Calu3 (cell line): ENCODE measurements at regions not wholly inside any gene's neighbourhood (a gene's known extent, or its start where the extent isn't known, plus 50 kb on each side); places are given as distances from the start of the nearest gene placed in this dataset.
"Not testable (repeated sequence)": the region's sequence is repeated elsewhere in the genome, so short reads cannot be mapped to it uniquely, and the experiment has no call there.

Source experiments
- BruUV-seq: library from RNA; stranded (reverse); fragments of 400-500 nt; replicated peaks from 2 replicates; lab custom pipeline; 2021; lab: Mats Ljungman, UMichigan
- CTCF ChIA-PET: fragments of 300-600 bp; sonication (Branson Sonifier 250); formaldehyde crosslinking; loops from one replicate; lab custom pipeline; 2022; ENCODE audit warnings: antibody characterized with exemption; lab: Charles Lee
- DNase-seq: peaks from one replicate; pipeline ENCODE4 v3.0.0; 2022
- H3K27ac Mint-ChIP-seq: one replicate; pipeline ENCODE4 v1.8.0; 2022; ENCODE audit warnings: mixed read lengths; ENCODE audit not compliant: unreplicated experiment
- H3K27me3 Mint-ChIP-seq: one replicate; pipeline ENCODE4 v1.8.0; 2022; ENCODE audit warnings: mixed read lengths; ENCODE audit not compliant: unreplicated experiment
- H3K36me3 Mint-ChIP-seq: one replicate; pipeline ENCODE4 v1.8.0; 2022; ENCODE audit warnings: mild to moderate bottlenecking, moderate library complexity, mixed read lengths; ENCODE audit not compliant: insufficient read depth, unreplicated experiment
- H3K4me1 Mint-ChIP-seq: one replicate; pipeline ENCODE4 v1.8.0; 2022; ENCODE audit warnings: mild to moderate bottlenecking, low read depth, mixed read lengths; ENCODE audit not compliant: unreplicated experiment
- H3K4me3 Mint-ChIP-seq: one replicate; pipeline ENCODE4 v1.8.0; 2022; ENCODE audit warnings: mild to moderate bottlenecking, low read depth, moderate library complexity, mixed read lengths; ENCODE audit not compliant: unreplicated experiment
- H3K9me3 Mint-ChIP-seq: one replicate; pipeline ENCODE4 v1.8.0; 2022; ENCODE audit warnings: low read depth, mixed read lengths; ENCODE audit not compliant: unreplicated experiment
- intact Hi-C: fragments of 100-400 bp; cut with micrococcal nuclease; formaldehyde crosslinking; loops from one replicate; pipeline ENCODE4 v1.10.0; 2022; ENCODE audit not compliant: unreplicated experiment

DNA sequence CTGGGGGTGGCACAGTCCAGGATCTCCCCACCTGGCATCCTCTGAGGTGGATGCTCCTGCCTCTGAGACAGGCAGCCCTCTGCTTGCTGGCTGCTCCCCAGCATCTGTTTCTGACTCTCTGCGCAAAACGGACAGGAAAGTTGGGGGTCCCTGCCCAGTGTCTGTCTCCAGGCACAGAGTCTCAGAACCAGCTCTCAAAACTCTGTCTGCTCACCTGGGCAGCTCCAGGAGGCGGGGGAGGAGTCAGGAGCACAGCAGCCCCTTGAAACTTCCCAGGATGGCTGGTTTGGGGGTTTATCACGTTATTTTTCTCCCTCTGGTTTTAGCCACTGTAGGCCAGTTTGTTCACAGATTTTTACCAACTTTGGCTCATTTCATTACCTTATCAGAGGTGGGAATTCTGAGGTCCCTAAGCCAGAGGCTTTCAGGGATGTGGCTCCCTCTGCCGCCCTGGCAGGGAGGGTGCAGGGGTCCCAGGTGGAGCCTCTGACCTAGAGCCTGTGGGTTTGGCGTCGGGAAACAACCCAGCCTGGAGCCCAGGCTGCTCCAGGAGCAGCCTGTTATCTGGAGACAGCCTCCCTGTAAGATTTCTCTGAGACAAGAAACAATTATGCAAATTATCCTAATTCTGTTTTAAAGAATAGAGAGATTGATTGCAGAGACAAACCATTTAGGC lies 334.1 kb downstream of the CACNA1B start:
- H3K27me3 Mint-ChIP-seq, result peaks cover 23% of the 10 kb centered on the region
- H3K4me1 Mint-ChIP-seq, H3K27ac Mint-ChIP-seq, H3K9me3 Mint-ChIP-seq, CTCF ChIA-PET, H3K36me3 Mint-ChIP-seq, H3K4me3 Mint-ChIP-seq, BruUV-seq, intact Hi-C loops: not testable (repeated sequence)
- DNase-seq, result peak; percentile 61

GRCh38 chr9:138212811-138213210 lies 335.2 kb downstream of the CACNA1B start:
- H3K4me3 Mint-ChIP-seq, intact Hi-C loops, H3K9me3 Mint-ChIP-seq, DNase-seq, H3K36me3 Mint-ChIP-seq, H3K27ac Mint-ChIP-seq, BruUV-seq, CTCF ChIA-PET: not testable (repeated sequence)
- peaks cover 23% of the 10 kb centered on the region for H3K27me3 Mint-ChIP-seq
- H3K4me1 Mint-ChIP-seq, result peaks cover 12% of the 10 kb centered on the region

- peaks cover 12% of the 10 kb centered on the region for H3K4me1 Mint-ChIP-seq
- intact Hi-C loops, H3K27ac Mint-ChIP-seq, BruUV-seq, DNase-seq, H3K9me3 Mint-ChIP-seq, H3K36me3 Mint-ChIP-seq, H3K4me3 Mint-ChIP-seq, CTCF ChIA-PET: not testable (repeated sequence)
- H3K27me3 Mint-ChIP-seq, result peaks cover 17% of the 10 kb centered on the region
Measured at GRCh38 chr9:138213748-138214147, 336.2 kb downstream of the CACNA1B start.

DNA sequence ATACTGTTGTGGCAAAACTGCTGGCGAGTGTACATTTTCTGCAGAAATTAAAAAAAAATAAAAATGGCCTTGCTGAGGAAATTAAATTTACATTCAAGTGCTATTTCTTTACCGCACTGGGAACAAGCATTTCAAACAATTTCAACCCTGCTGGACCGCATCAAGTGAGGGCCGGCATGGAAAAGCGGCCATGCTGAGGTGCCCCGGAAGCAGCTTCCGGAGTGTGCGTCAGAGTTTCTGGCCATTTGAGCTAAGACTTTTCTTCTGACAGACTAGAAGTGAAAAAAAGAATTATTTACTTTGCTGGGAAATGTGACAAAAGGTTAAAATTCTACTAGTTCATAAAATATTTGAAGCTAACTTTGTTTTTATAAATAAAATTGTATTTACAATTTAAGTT lies 337.0 kb downstream of the CACNA1B start:
- intact Hi-C loops, DNase-seq, H3K36me3 Mint-ChIP-seq, H3K9me3 Mint-ChIP-seq, CTCF ChIA-PET, H3K27me3 Mint-ChIP-seq, H3K4me3 Mint-ChIP-seq, BruUV-seq, H3K27ac Mint-ChIP-seq: not testable (repeated sequence)
- peaks cover 12% of the 10 kb centered on the region for H3K4me1 Mint-ChIP-seq

DNA sequence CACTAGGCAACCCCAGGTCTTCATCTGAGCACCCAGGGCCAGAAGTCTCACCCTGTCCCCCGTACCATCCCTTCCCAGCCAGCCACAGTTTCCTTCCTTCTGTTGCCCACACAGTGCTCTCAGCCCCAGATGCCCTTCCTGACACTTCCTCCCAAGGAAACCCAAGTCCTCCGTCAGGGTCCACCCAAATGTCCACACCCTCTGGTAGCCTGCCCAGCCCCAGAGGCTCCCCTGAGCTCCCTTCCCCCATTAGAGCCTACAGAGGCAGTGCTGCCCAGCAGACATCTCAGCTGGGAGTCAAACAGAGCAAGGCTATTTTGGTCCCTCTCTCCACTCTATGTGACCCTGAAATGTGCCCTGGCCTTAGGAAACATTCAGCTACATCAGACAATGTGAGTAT lies 338.0 kb downstream of the CACNA1B start:
- DNase-seq, H3K27me3 Mint-ChIP-seq, H3K27ac Mint-ChIP-seq, H3K9me3 Mint-ChIP-seq, intact Hi-C loops, BruUV-seq, CTCF ChIA-PET, H3K36me3 Mint-ChIP-seq, H3K4me3 Mint-ChIP-seq: not testable (repeated sequence)
- H3K4me1 Mint-ChIP-seq, result peaks cover 12% of the 10 kb centered on the region

- H3K9me3 Mint-ChIP-seq, CTCF ChIA-PET, H3K36me3 Mint-ChIP-seq, H3K27me3 Mint-ChIP-seq, DNase-seq, intact Hi-C loops: not testable (repeated sequence)
- H3K4me3 Mint-ChIP-seq, result peak overlapping the region; percentile 60
- peak overlapping the region; percentile 94 for H3K27ac Mint-ChIP-seq
- BruUV-seq, result TSS peak; percentile 69
- H3K4me1 Mint-ChIP-seq, result peaks cover 12% of the 10 kb centered on the region
Measured at GRCh38 chr9:138216817-138217216, 339.2 kb downstream of the CACNA1B start.

- H3K27me3 Mint-ChIP-seq, H3K36me3 Mint-ChIP-seq, CTCF ChIA-PET, H3K9me3 Mint-ChIP-seq, BruUV-seq, intact Hi-C loops: not testable (repeated sequence)
- Mint-ChIP-seq H3K4me3 (peak overlapping the region; percentile 60), H3K4me1 (peaks cover 12% of the 10 kb centered on the region), H3K27ac (peak overlapping the region; percentile 94)
- peak; percentile 23 for DNase-seq
Measured at GRCh38 chr9:138217284-138217850, 339.8 kb downstream of the CACNA1B start.

GRCh38 chr9:138219249-138219648 lies 341.7 kb downstream of the CACNA1B start:
- peaks cover 12% of the 10 kb centered on the region for H3K4me1 Mint-ChIP-seq
- CTCF ChIA-PET, result not testable (repeated sequence)

GRCh38 chr9:138221446-138222054 lies 344.0 kb downstream of the CACNA1B start:
- intact Hi-C loops, H3K27me3 Mint-ChIP-seq, H3K27ac Mint-ChIP-seq, BruUV-seq, H3K36me3 Mint-ChIP-seq, CTCF ChIA-PET, DNase-seq, H3K9me3 Mint-ChIP-seq: not testable (repeated sequence)
- H3K4me1 Mint-ChIP-seq, result peaks cover 12% of the 10 kb centered on the region
- H3K4me3 Mint-ChIP-seq, result peak overlapping the region; percentile 64

More at GRCh38 chr9:138219249-138219648, 341.7 kb downstream of the CACNA1B start:
- DNase-seq, H3K9me3 Mint-ChIP-seq, H3K27ac Mint-ChIP-seq, H3K27me3 Mint-ChIP-seq, intact Hi-C loops, BruUV-seq, H3K4me3 Mint-ChIP-seq, H3K36me3 Mint-ChIP-seq: not testable (repeated sequence)

DNA sequence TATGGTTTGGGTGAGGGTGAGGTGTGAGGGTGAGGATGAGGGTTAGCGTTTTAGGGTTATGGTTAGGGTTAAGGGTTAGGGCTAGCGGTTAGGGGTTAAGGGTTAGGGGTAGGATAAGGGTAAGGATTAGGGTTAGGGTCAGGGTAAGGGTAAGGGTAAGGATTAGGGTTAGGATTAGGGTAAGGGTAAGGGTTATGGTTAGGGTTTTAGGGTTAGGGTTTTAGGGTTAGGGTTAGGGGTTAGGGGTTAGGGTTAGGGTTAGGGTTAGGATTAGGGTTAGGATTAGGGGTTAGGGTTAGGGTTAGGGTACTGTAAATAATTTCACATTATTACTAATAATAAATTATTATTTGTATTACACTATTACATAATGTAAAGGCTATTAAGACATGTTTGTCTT lies 359.5 kb downstream of the CACNA1B start:
- not testable (repeated sequence) for H3K4me1 Mint-ChIP-seq

More for the DNA sequence above, 359.5 kb downstream of the CACNA1B start:
- H3K27ac Mint-ChIP-seq, H3K36me3 Mint-ChIP-seq, CTCF ChIA-PET, H3K4me3 Mint-ChIP-seq, H3K9me3 Mint-ChIP-seq, DNase-seq, intact Hi-C loops, BruUV-seq, H3K27me3 Mint-ChIP-seq: not testable (repeated sequence)
